ENCODE measurements at regions not wholly inside any gene's neighbourhood (a gene's known extent, or its start where the extent isn't known, plus 50 kb on each side); places are given as distances from the start of the nearest gene placed in this dataset.

DNA sequence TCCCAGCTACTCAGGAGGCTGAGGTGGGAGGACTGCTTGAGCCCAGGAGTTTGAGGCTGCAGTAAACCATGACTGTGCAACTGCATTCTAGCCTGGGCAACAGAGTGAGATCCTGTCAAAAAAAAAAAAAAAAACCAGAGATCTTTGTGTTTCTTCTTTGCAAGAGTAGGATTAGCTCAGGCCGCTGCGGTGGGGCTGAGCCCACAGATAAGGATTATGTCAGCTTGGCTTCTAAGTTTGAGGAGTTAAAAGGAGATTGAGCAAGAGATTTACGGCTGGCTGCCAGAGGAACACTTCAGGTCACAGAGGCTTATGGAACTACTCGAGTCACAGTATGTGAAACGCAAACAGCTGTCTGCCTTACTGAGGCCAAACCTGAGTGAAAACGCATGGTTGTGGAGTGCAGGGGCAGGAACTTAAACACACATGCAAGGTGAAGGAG lies 146.7 kb upstream of the L3MBTL4 start (continued):
- TF ChIP-seq ZNF407 (IDR thresholded peaks at IDR 0.05; ENCODE audit: low read depth) (no peak), ZNF75A (CRISPR knock-in tag; IDR thresholded peaks at IDR 0.05) (no peak), ZKSCAN3 (CRISPR knock-in tag; IDR thresholded peaks at IDR 0.05) (no peak), CBFA2T3 (IDR thresholded peaks at IDR 0.05) (peak; percentile 74), ZNF133 (CRISPR knock-in tag; IDR thresholded peaks at IDR 0.05) (no peak), IRF2 (CRISPR knock-in tag; IDR thresholded peaks at IDR 0.05) (no peak), ZBTB40 (IDR thresholded peaks at IDR 0.05) (no peak), ZBTB40 (CRISPR knock-in tag; IDR thresholded peaks at IDR 0.05) (no peak), ZC3H8 (IDR thresholded peaks at IDR 0.05) (no peak), ZNF23 (CRISPR knock-in tag; IDR thresholded peaks at IDR 0.05) (no peak)
- TF ChIP-seq, protein P1, sequence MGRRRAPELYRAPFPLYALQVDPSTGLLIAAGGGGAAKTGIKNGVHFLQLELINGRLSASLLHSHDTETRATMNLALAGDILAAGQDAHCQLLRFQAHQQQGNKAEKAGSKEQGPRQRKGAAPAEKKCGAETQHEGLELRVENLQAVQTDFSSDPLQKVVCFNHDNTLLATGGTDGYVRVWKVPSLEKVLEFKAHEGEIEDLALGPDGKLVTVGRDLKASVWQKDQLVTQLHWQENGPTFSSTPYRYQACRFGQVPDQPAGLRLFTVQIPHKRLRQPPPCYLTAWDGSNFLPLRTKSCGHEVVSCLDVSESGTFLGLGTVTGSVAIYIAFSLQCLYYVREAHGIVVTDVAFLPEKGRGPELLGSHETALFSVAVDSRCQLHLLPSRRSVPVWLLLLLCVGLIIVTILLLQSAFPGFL (CRISPR knock-in tag; IDR thresholded peaks at IDR 0.05), result no peak
